ENCODE measurements at regions not wholly inside any gene's neighbourhood (a gene's known extent, or its start where the extent isn't known, plus 50 kb on each side); places are given as distances from the start of the nearest gene placed in this dataset.

- TF ChIP-seq CTCF (IDR thresholded peaks at IDR 0.05) (no peak), POLR2A (IDR thresholded peaks at IDR 0.05; ENCODE audit: low read depth) (no peak), POLR2AphosphoS5 (IDR thresholded peaks at IDR 0.05) (no peak), EP300 (IDR thresholded peaks at IDR 0.05) (no peak)
- no peak for DNase-seq (ENCODE audit: extremely low spot score)
- Histone ChIP-seq H3K36me3 (no peaks in the 10 kb centered on the region), H3K4me1 (no peaks in the 10 kb centered on the region), H3K9me3 (no peaks in the 10 kb centered on the region), H3K27ac (replicated peaks in 1 of 4) (no peak overlapping the region), H3K4me3 (no peak overlapping the region), H3K27me3 (no peaks in the 10 kb centered on the region)
- intact Hi-C loops (cut with DNase I), result no loop called here
- 97% methylated on average over 5 of the region's 5 CpGs for WGBS
These were observed 114.8 kb upstream of the FUT8 start for GRCh38 chr14:65297744-65298143.

GRCh38 chr14:65299826-65300225 lies 112.7 kb upstream of the FUT8 start:
- H3K36me3 ChIP-seq, result no peaks in the 10 kb centered on the region
- WGBS, result 89% methylated on average over 3 of the region's 3 CpGs
- H3K4me3 ChIP-seq, result no peak overlapping the region
- no peak overlapping the region for H3K27ac ChIP-seq (replicated peaks in 1 of 4)
- TF ChIP-seq POLR2AphosphoS5 (IDR thresholded peaks at IDR 0.05), result no peak
- TF ChIP-seq POLR2A (IDR thresholded peaks at IDR 0.05; ENCODE audit: low read depth), result no peak
- TF ChIP-seq CTCF (IDR thresholded peaks at IDR 0.05), result no peak
- TF ChIP-seq EP300 (IDR thresholded peaks at IDR 0.05), result no peak
- peaks cover 0 to 4% (median 0%) of the 10 kb centered on the region in 4 donors for H3K4me1 ChIP-seq
- H3K9me3 ChIP-seq, result no peaks in the 10 kb centered on the region
- no peaks in the 10 kb centered on the region for H3K27me3 ChIP-seq
- DNase-seq (ENCODE audit: extremely low spot score), result no peak
- intact Hi-C loops (cut with DNase I), result no loop called here

- Histone ChIP-seq H3K27me3 (no peaks in the 10 kb centered on the region), H3K4me1 (peaks cover 0 to 4% (median 0%) of the 10 kb centered on the region in 4 donors), H3K27ac (replicated peaks in 1 of 4) (no peak overlapping the region), H3K9me3 (no peaks in the 10 kb centered on the region), H3K4me3 (no peak overlapping the region), H3K36me3 (no peaks in the 10 kb centered on the region)
- WGBS, result 90% methylated on average over 7 of the region's 7 CpGs
- no peak for TF ChIP-seq EP300 (IDR thresholded peaks at IDR 0.05)
- TF ChIP-seq POLR2AphosphoS5 (IDR thresholded peaks at IDR 0.05), result no peak
- no peak for TF ChIP-seq POLR2A (IDR thresholded peaks at IDR 0.05; ENCODE audit: low read depth)
- TF ChIP-seq CTCF (IDR thresholded peaks at IDR 0.05), result no peak
- intact Hi-C loops (cut with DNase I), result no loop called here
- DNase-seq (ENCODE audit: extremely low spot score), result no peak
These were observed 110.5 kb upstream of the FUT8 start for GRCh38 chr14:65301862-65302539.

GRCh38 chr14:65302571-65303189 lies 109.8 kb upstream of the FUT8 start:
- TF ChIP-seq POLR2A (IDR thresholded peaks at IDR 0.05; ENCODE audit: low read depth) (no peak), POLR2AphosphoS5 (IDR thresholded peaks at IDR 0.05) (no peak), EP300 (IDR thresholded peaks at IDR 0.05) (no peak), CTCF (IDR thresholded peaks at IDR 0.05) (no peak)
- Histone ChIP-seq H3K4me1 (peaks cover 0 to 4% (median 0%) of the 10 kb centered on the region in 4 donors), H3K27me3 (no peaks in the 10 kb centered on the region), H3K36me3 (no peaks in the 10 kb centered on the region), H3K27ac (replicated peaks in 1 of 4) (no peak overlapping the region), H3K4me3 (no peak overlapping the region), H3K9me3 (no peaks in the 10 kb centered on the region)
- no peak for DNase-seq (ENCODE audit: extremely low spot score)
- intact Hi-C loops (cut with DNase I), result no loop called here
- 63% methylated on average over 7 of the region's 7 CpGs for WGBS

All from esophagus muscularis mucosa (tissue), 4 donors.